Cardiac fibroblast (primary cell): ENCODE measurements at regions not wholly inside any gene's neighbourhood (a gene's known extent, or its start where the extent isn't known, plus 50 kb on each side); places are given as distances from the start of the nearest gene placed in this dataset.

Experiments used
- DNase-seq, 2 donors: peaks; one replicate each; pipeline versions ENCODE4 v3.0.0 to v3.0.0-alpha.2; 2010; ENCODE audit warnings: low read depth in 2 of 2
- H3K4me3 ChIP-seq, 2 donors: replicated peaks in 1 of 2; 1 replicate in 1 of 2; 2 replicates in 1 of 2; pipeline ENCODE4 v1.5.1; 2011; ENCODE audit warnings: low read depth in 2 of 2, low read length in 2 of 2, mild to moderate bottlenecking in 2 of 2, moderate library complexity in 1 of 2
- TF ChIP-seq, protein P1 (sequence below): IDR thresholded peaks from one replicate; pipeline ENCODE4 v1.5.1; 2011; ENCODE audit warnings: low read depth, mild to moderate bottlenecking, low read length, inconsistent platforms

DNA sequence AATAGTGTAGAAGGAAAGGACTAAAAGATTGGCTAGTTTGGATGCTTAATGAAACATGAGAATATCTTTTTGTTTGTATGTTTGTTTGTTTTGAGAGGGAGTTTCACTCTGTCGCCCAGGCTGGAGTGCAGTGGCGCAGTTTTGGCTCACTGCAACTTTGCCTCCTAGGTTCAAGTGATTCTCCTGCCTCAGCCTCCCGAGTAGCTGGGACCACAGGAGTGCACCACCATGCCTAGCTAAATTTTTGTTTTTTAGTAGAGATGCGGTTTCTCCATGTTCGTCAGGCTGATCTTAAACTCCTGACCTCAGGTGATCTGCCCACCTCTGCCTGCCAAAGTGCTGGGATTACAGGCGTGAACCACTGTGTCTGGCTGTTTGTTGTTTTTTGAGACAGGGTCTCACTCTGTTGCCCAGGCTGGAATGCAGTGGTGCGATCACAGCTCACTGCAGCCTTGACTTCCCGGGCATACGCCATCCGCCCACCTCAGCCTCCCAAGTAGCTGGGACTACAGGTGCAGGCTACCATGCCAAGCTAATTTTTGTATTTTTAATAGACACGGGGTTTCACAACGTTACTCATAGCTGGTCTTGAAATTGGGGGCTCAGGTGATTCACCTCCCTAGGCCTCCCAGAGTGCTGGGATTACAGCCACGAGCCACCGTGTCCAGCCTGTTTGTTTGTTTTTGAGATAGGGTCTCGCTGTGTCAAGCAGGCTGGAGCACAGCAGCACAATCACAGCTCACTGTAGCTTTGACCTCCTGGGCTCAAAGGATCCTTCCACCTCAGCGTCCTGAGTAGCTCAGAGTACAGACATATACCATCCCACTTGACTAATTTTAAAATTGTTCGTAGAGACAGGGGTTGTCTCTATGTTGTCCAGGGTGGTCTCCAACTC lies 209.2 kb downstream of the MYCN start:
- H3K4me3 ChIP-seq: no peak overlapping the region
- TF ChIP-seq, protein P1, sequence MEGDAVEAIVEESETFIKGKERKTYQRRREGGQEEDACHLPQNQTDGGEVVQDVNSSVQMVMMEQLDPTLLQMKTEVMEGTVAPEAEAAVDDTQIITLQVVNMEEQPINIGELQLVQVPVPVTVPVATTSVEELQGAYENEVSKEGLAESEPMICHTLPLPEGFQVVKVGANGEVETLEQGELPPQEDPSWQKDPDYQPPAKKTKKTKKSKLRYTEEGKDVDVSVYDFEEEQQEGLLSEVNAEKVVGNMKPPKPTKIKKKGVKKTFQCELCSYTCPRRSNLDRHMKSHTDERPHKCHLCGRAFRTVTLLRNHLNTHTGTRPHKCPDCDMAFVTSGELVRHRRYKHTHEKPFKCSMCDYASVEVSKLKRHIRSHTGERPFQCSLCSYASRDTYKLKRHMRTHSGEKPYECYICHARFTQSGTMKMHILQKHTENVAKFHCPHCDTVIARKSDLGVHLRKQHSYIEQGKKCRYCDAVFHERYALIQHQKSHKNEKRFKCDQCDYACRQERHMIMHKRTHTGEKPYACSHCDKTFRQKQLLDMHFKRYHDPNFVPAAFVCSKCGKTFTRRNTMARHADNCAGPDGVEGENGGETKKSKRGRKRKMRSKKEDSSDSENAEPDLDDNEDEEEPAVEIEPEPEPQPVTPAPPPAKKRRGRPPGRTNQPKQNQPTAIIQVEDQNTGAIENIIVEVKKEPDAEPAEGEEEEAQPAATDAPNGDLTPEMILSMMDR: no peak
- no peak for DNase-seq

DNA sequence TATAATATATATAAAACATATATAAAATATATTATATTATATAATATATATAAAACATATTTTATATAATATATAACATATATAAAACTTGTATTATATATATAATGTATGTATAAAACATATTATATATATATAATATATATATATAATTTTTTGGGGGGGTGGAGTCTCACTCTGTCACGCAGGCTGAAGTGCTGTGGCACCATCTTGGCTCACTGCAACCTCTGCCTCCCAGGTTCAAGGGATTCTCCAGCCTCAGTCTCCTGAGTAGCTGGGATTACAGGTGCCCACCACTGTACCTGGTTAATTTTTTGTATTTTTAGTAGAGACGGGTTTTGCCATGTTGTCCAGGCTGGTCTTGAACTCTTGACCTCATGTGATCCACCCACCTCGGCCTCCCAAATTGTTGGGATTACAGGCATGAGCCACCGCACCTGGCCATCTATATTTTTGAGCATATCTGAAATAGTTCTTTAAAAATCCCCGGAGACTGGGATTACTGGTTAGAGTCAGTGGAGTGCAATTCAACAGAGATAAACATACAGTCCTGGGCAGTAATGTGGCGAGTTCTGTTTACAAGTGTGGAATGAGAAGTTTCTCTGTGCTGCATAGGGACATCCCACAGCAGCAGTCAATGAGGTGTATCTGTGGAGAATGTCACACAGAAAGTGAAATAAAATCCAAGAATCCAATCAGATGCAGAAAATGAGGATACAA lies 208.4 kb downstream of the MYCN start:
- no peak overlapping the region for H3K4me3 ChIP-seq
- TF ChIP-seq, protein P1: no peak
- no peak for DNase-seq

DNA sequence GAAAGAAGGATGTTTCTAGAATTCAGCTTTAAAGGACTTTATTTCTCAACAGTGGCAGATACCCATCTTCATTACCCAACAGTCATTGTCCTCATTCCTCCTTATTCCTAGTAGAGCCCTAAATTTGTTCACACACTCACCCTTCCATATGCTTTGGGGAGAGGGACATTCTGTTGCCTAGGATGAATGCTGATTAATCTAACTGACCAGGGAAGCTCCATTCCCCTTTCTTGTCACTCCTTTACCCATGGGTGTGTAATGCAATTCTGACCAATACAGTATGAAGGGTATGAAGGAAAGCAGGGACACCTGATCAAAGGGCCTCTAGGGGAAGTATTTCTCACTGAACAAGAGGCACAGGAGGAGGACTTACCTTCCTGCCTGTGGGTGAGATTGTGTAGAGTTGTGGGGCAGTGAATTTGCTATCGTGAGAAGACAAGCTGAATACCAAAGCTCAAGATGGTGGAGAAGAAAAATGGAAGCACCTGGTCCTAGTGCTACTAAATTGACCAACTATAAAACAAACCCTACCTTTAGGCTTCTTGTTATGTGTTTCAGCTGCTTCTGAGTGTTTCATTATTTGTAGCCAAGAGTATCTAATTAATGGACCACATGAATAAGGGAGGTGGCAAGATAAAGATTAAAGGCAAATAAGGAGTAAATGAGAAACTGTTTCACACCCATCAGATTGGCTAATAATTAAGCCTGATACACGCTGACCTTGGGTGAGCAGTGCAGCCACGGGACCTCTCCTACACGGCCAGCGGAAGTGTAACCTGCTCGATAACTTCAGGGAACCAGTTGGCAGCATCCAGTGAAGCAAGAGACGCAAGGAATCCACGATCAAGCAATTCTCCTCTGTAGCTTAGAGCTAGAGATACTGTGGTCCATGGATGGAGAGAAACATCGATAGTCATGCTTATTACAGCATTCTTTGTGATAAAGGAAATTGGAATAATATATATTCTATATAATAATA lies 202.3 kb downstream of the MYCN start:
- TF ChIP-seq, protein P1: no peak
- DNase-seq: no peak
- H3K4me3 ChIP-seq: no peak overlapping the region

DNA sequence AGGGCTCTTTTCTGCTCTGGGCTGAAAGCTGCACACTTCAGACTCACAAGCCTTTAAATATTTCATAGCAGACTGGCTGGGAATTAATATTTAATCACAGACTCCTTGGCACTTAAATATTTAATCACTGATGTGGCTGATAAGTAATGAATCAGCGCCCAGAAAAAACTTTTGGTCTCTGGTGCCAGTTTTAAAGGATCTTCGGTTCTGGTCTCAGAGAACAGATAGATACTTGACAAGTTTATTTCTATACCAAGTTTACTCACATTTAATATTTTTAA lies 201.2 kb downstream of the MYCN start:
- DNase-seq: no peak
- TF ChIP-seq, protein P1: no peak
- no peak overlapping the region for H3K4me3 ChIP-seq

DNA sequence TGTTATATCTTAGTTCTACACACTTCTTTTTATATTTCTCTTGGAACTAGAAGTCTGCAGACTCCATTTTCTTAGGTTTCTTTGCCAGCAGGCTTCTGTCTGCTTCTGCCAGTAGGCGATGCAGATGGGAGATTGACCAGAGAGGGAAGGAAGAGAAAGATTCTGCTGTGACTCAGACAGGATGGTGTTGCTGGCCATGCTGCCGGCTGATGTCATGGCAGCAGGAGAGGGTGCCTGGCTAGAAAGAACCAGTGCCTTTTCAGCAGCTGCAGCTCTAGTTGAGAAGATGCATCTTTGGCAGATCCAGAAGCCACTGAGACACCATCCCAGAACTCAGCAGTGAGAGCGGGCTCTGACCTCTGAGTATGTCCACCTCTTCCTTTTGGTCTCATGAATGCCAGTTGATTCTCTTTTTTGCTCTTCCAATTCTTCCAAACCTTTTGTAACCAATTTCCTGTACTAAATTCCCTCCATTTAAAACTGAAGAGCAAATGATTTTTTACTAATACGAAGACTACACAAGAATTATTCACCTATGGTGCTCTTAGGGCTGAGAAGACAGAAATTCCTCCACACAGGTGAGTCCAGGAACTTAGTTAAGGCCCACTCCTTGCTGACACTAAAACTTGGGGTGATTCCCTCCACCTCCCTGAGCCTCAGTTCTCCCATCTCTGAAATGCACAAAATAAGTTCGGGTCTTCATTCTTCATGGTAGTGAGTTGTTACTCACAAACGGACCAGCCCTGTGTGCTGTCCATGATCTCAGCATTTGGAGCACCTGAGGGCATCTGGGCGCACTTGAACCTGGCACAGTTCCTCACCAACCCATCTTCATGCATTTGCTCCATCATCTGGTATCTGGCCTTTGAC lies 200.7 kb downstream of the MYCN start:
- DNase-seq: no peak
- no peak overlapping the region for H3K4me3 ChIP-seq
- TF ChIP-seq, protein P1: no peak
